ENCODE measurements at regions not wholly inside any gene's neighbourhood (a gene's known extent, or its start where the extent isn't known, plus 50 kb on each side); places are given as distances from the start of the nearest gene placed in this dataset.

DNA sequence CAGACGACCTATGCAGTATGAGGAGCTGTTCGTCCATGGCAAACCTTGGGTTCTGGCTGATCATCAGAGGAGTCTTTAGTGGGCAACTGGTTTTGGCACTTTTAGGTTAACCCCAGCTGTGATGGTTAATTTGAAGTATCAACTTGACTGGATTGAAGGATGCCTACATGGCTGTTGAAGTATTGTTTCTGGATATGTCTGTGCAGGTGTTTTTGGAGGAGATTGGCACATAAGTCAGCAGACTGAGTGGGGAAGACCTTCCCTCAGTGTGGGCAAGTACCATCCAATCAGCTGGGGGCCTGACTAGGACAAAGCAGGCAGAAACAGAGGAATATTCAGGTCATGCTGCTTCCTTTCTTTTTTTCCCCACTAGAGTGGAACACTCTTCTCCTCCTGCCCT, 284.1 kb downstream of the NFKBIZ start:
- ChIA-PET CTCF (no interaction called here), POLR2A (no interaction called here), RAD21 (ENCODE audit: low non-redundant PET in 1 of 2, low total read pairs in 2 of 2, uncharacterized antibody in 2 of 2, unreplicated experiment in 2 of 2) (no interaction called here)
- H2AFZ ChIP-seq (ENCODE audit: low read depth, low read length, poor library complexity, severe bottlenecking), result no peak overlapping the region
- H3K9me2 ChIP-seq (ENCODE audit: insufficient read depth), result no peaks in the 10 kb centered on the region
- DNase-seq (ENCODE audit: low read depth, low spot score), result no peak
- H3K4me2 ChIP-seq (ENCODE audit: low read length), result no peak overlapping the region
- H3K9me3 ChIP-seq (ENCODE audit: control insufficient read depth in 1 of 2, insufficient read depth in 1 of 2, low read depth in 1 of 2, low read length in 2 of 2), result no peaks in the 10 kb centered on the region
- H3K4me3 ChIP-seq (replicated peaks in 1 of 2; ENCODE audit: low read depth in 1 of 2, low read length in 2 of 2), result no peak overlapping the region
- H3K9ac ChIP-seq (ENCODE audit: low read length), result no peak overlapping the region
- H4K20me1 ChIP-seq (ENCODE audit: insufficient read depth), result no peaks in the 10 kb centered on the region
- ATAC-seq, result no peak
- H3K4me1 ChIP-seq (ENCODE audit: control insufficient read depth in 1 of 2, insufficient read depth in 2 of 2, low read length in 2 of 2), result peaks cover 0 to 5% of the 10 kb centered on the region in 2 experiments; a peak in 1 of 4 replicates
- no TSS peak for BruUV-seq (replicated peaks)
- no peak overlapping the region for H3K27ac ChIP-seq (ENCODE audit: low read depth, low read length)
- no peaks in the 10 kb centered on the region for H3K36me3 ChIP-seq (ENCODE audit: control insufficient read depth in 1 of 2, insufficient read depth in 2 of 2, low read length in 2 of 2)
- H3K79me2 ChIP-seq (ENCODE audit: insufficient read depth, low read length), result no peaks in the 10 kb centered on the region
- H3K27me3 ChIP-seq (ENCODE audit: insufficient read depth, low read length), result no peaks in the 10 kb centered on the region
- TF ChIP-seq POLR2AphosphoS5 (IDR thresholded peaks at IDR 0.05; ENCODE audit: low read depth, low read length) (no peak), ELF1 (IDR thresholded peaks at IDR 0.05; ENCODE audit: borderline replicate concordance, low read depth) (no peak), YY1 (IDR thresholded peaks at IDR 0.05; ENCODE audit: extremely low read depth, insufficient replicate concordance, low read depth, low read length) (no peak), JUND (IDR thresholded peaks at IDR 0.05) (no peak), EZH2phosphoT487 (IDR thresholded peaks at IDR 0.05; ENCODE audit: borderline replicate concordance) (no peak), SIN3A (IDR thresholded peaks at IDR 0.05; ENCODE audit: low read depth) (no peak), SRF (IDR thresholded peaks at IDR 0.05; ENCODE audit: low read depth) (no peak), ZFX (IDR thresholded peaks at IDR 0.05) (no peak), POLR2A (IDR thresholded peaks at IDR 0.05; ENCODE audit: borderline replicate concordance, extremely low read depth, insufficient read depth, insufficient read length) (no peak)
- intact Hi-C loops (cut with micrococcal nuclease), result no loop called here

DNA sequence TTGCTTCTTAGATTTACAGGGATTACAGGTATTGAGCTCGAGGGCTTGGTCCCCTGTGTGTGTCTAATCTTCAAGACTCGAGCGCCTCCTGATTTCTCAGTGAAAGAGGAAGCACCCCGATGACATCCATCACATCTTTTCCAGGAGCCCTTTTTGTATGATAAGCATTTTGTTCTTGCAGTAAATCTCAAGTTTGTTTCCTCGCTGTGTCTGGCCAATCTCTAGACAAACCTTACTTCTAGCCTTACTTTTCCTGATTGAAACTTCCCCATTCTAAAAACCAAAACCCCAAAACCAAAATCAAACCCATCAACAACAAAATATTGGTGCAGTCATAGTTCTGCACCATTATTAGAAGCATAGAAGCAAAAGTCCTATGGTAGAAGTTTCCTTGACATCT, 286.0 kb downstream of the NFKBIZ start:
- RAD21 ChIA-PET (ENCODE audit: low non-redundant PET in 1 of 2, low total read pairs in 2 of 2, uncharacterized antibody in 2 of 2, unreplicated experiment in 2 of 2), result no interaction called here
- no peak overlapping the region for H3K27ac ChIP-seq (ENCODE audit: low read depth, low read length)

More for the DNA sequence above, 286.0 kb downstream of the NFKBIZ start:
- intact Hi-C loops (cut with micrococcal nuclease), result no loop called here
- no peak overlapping the region for H2AFZ ChIP-seq (ENCODE audit: low read depth, low read length, poor library complexity, severe bottlenecking)
- POLR2A ChIA-PET, result no interaction called here
- no peaks in the 10 kb centered on the region for H3K36me3 ChIP-seq (ENCODE audit: control insufficient read depth in 1 of 2, insufficient read depth in 2 of 2, low read length in 2 of 2)
- CTCF ChIA-PET, result no interaction called here
- H3K9ac ChIP-seq (ENCODE audit: low read length), result no peak overlapping the region
- H4K20me1 ChIP-seq (ENCODE audit: insufficient read depth), result no peaks in the 10 kb centered on the region
- TF ChIP-seq, protein P1, sequence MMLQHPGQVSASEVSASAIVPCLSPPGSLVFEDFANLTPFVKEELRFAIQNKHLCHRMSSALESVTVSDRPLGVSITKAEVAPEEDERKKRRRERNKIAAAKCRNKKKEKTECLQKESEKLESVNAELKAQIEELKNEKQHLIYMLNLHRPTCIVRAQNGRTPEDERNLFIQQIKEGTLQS (IDR thresholded peaks at IDR 0.05), result no peak
- TF ChIP-seq POLR2A (IDR thresholded peaks at IDR 0.05; ENCODE audit: borderline replicate concordance, extremely low read depth, insufficient read depth, insufficient read length), result no peak
- no peak for TF ChIP-seq CEBPB (IDR thresholded peaks at IDR 0.05; ENCODE audit: low read depth)
- no peak for TF ChIP-seq ELF1 (IDR thresholded peaks at IDR 0.05; ENCODE audit: borderline replicate concordance, low read depth)
- TF ChIP-seq JUND (IDR thresholded peaks at IDR 0.05), result no peak
- TF ChIP-seq TCF7L2 (IDR thresholded peaks at IDR 0.05; ENCODE audit: borderline replicate concordance, extremely low read depth, insufficient read depth, insufficient read length), result no peak
- TF ChIP-seq, protein P2, sequence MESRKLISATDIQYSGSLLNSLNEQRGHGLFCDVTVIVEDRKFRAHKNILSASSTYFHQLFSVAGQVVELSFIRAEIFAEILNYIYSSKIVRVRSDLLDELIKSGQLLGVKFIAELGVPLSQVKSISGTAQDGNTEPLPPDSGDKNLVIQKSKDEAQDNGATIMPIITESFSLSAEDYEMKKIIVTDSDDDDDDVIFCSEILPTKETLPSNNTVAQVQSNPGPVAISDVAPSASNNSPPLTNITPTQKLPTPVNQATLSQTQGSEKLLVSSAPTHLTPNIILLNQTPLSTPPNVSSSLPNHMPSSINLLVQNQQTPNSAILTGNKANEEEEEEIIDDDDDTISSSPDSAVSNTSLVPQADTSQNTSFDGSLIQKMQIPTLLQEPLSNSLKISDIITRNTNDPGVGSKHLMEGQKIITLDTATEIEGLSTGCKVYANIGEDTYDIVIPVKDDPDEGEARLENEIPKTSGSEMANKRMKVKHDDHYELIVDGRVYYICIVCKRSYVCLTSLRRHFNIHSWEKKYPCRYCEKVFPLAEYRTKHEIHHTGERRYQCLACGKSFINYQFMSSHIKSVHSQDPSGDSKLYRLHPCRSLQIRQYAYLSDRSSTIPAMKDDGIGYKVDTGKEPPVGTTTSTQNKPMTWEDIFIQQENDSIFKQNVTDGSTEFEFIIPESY (IDR thresholded peaks at IDR 0.05; ENCODE audit: extremely low read depth, insufficient replicate concordance, low read length), result no peak
- no peak for TF ChIP-seq RAD21 (IDR thresholded peaks at IDR 0.05; ENCODE audit: low read depth)
- TF ChIP-seq ZFX (IDR thresholded peaks at IDR 0.05), result no peak
- no peak for TF ChIP-seq ZNF274 (IDR thresholded peaks at IDR 0.05; ENCODE audit: low read depth, low read length)
- no peak for TF ChIP-seq EGR1 (IDR thresholded peaks at IDR 0.05; ENCODE audit: low read depth)
- no peak for TF ChIP-seq POLR2AphosphoS5 (IDR thresholded peaks at IDR 0.05; ENCODE audit: low read depth, low read length)
- TF ChIP-seq SIN3A (IDR thresholded peaks at IDR 0.05; ENCODE audit: low read depth), result no peak
- TF ChIP-seq, protein P3, sequence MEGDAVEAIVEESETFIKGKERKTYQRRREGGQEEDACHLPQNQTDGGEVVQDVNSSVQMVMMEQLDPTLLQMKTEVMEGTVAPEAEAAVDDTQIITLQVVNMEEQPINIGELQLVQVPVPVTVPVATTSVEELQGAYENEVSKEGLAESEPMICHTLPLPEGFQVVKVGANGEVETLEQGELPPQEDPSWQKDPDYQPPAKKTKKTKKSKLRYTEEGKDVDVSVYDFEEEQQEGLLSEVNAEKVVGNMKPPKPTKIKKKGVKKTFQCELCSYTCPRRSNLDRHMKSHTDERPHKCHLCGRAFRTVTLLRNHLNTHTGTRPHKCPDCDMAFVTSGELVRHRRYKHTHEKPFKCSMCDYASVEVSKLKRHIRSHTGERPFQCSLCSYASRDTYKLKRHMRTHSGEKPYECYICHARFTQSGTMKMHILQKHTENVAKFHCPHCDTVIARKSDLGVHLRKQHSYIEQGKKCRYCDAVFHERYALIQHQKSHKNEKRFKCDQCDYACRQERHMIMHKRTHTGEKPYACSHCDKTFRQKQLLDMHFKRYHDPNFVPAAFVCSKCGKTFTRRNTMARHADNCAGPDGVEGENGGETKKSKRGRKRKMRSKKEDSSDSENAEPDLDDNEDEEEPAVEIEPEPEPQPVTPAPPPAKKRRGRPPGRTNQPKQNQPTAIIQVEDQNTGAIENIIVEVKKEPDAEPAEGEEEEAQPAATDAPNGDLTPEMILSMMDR (IDR thresholded peaks at IDR 0.05 in 2 of 3, conservative IDR thresholded peaks at IDR 0.05 in 1 of 3; ENCODE audit: borderline replicate concordance in 1 of 3, insufficient read depth in 1 of 3, low read depth in 2 of 3, low read length in 2 of 3), result no peak
- H3K4me2 ChIP-seq (ENCODE audit: low read length), result no peak overlapping the region
- no peak for ATAC-seq
- H3K4me1 ChIP-seq (ENCODE audit: control insufficient read depth in 1 of 2, insufficient read depth in 2 of 2, low read length in 2 of 2), result peaks cover 0 to 1% of the 10 kb centered on the region in 2 experiments; a peak in 1 of 4 replicates
- no peak overlapping the region for H3K4me3 ChIP-seq (replicated peaks in 1 of 2; ENCODE audit: low read depth in 1 of 2, low read length in 2 of 2)
- BruUV-seq (replicated peaks), result no TSS peak
- no peaks in the 10 kb centered on the region for H3K27me3 ChIP-seq (ENCODE audit: insufficient read depth, low read length)
- no peaks in the 10 kb centered on the region for H3K79me2 ChIP-seq (ENCODE audit: insufficient read depth, low read length)
- no peaks in the 10 kb centered on the region for H3K9me3 ChIP-seq (ENCODE audit: control insufficient read depth in 1 of 2, insufficient read depth in 1 of 2, low read depth in 1 of 2, low read length in 2 of 2)
- no peak for DNase-seq (ENCODE audit: low read depth, low spot score)
- no peaks in the 10 kb centered on the region for H3K9me2 ChIP-seq (ENCODE audit: insufficient read depth)

Data from HCT116 (cell line).